Stimulated activated CD8-positive, alpha-beta memory T cell treated with anti-CD3 and anti-CD28 coated beads, Interleukin-15, amount 100 ng/mL, for 4 hours (primary cell): ENCODE measurements at regions not wholly inside any gene's neighbourhood (a gene's known extent, or its start where the extent isn't known, plus 50 kb on each side); places are given as distances from the start of the nearest gene placed in this dataset.

ENCODE experiments used
- DNase-seq, 2 donors: peaks; one replicate each; pipeline ENCODE4 v3.0.0-alpha.2; 2020; ENCODE audit warnings: low read depth in 2 of 2

DNA sequence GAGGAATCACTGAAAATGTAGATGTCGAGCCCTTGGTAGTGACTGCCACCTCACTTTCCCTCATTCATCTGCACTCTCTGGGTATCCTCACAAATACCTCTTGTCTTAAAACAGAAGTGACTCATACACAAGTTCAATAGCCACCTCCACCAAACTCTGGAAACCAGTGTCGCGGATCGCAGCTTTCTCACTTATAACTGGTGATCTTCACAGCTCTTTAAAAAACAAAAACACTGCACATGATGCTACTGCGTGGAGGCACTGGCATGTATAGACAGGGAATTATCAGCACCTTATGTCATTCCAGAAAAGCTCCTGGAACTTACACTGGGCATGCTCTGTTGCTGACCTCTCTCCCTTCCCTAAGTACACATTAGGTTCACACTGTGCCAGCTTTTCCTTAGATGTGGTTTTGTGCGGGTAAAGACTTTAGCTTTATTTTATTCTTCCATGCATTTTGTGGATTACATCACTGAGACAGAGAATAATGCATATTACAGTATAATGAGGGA is 425.5 kb upstream of the CADM1 start:
- no peak for DNase-seq

DNA sequence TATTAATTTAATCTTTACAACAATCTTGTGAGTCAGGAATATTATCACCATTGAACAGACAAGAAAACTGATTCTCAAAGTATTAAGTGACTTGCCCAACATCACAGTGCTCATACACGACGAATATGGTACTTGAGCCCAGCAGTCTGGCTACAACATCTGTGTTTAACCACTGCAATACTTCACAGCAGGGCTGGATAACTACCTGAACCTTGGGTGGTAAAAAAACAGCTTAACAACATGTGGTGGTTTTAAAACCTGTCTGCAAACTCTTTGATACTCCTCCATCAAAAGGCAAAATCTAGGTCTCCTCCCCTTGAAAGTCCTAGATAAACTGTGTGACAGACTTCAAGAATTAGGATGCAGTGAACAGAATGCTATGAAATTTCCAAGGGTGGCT is 424.6 kb upstream of the CADM1 start:
- no peak for DNase-seq

DNA sequence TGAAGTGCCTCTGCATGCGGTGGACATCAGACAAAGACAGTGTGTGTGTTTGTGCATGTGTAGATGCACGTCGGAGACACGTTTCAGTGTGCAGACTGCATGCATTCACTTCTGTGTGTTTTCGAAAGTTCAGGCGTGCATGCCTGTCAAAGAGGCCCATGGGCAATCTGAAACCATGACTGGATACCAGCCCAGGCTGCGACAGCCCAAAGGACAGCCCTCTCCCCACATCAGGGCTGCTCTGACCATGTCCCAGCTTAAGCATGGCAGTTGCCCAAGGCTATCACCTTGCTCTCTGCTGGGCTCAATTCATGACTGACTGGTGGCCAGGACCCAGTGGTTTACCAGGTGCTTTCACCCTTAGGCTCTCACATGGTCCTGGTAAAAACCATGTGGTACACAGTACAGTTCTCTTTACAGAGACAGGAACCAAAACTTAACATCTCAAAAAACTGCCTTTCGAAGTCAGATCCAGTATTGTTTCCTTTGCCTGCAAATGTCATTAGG is 423.7 kb upstream of the CADM1 start:
- DNase-seq: no peak

DNA sequence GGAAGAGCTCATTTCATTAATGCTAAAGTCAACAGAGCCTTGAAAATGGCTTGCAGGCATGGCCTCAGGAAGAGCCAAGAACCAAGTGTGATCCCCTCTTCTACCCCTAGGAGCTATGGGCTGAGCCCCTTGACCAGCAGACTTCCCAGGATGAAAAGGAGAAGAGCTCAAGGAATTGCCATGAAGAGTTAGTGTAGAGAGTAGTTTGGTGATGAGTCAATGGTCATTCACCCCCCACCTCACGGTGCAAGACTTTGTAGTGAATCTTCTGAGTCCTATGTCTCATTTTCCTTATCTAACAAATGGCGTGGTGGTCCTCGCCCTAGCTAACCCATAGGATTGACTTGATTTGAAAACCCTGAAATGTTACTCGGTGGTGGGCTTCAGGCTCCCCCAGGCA is 422.4 kb upstream of the CADM1 start:
- no peak for DNase-seq

DNA sequence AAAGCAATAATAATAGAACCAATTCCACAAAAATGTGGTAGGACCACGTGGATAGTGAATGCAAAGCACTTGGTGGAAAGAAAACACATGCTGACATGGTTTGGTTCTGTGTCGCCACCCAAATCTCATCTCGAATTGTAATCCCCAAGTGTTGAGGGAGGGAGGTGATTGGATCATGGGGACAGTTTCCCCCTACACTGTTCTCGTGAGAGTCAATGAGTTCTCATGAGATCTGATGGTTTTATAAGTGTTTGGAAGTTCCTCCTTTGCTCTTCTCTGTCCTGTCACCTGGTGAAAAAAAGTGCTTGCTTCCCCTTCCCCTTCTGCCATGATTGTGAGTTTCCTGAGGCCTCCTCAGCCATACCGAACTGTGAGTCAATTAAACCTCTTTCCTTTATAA is 421.9 kb upstream of the CADM1 start:
- no peak for DNase-seq

DNA sequence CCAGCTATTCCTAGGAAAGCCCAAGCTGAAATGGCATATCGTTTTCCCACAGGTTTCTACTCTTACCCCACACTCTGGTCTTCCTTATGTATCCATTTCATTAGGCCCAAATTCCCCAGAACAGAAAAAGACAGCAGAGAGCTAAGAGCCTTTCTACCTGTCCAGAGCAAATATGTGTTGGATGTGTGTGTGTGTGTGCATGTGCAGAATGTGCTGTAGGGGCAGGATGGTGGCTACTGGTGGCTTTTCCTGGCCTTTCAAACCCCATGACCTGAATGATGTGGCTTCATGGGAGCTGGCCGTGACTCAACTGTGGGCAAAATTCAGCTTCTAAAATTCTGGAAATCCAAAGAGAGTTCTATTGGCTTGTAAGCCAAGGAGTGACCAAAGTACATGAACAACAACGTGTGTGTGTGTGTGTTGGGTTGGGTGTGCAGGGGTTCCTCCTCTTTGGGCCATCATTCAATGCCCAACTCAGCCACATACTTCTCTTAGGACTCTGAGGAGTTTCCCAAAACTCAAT is 421.4 kb upstream of the CADM1 start:
- DNase-seq: no peak

DNA sequence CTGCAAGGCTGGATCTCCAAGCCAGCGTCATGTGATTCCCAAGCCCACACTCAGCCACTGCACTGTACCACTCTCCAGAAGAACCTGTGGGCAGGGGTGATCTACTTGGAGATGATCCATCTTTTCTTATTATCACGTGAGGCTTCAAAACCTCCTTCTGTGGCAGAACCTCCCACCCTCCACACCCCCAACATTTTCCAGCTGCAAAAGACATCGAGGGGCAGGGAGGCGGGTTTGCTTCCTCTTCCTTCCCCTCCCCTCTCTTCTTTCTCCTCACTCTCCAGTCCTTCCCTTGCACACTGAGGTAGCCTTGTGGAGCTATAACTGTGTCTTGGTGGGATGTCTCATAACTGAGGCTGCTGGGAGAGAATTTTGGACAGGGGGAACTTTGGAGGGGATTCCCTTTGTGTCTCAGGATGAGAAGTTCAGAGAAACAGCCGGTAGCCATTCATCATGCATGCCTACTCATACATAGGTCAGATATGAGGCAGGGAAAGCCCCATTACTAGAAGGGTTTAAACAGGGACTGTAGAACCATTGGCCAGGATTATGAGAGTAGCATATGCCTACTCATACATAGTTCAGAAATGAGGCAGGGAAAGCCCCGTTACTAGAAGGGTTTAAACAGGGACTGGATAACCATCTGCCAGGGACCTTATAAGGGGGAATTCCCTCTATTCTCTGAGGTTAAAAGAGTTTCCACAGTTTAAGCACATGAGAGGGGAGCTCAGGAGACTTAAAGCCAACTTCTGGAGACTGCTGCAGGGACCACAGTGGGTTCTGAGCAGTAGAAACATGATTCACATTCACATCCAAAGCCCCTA is 420.7 kb upstream of the CADM1 start:
- no peak for DNase-seq

DNA sequence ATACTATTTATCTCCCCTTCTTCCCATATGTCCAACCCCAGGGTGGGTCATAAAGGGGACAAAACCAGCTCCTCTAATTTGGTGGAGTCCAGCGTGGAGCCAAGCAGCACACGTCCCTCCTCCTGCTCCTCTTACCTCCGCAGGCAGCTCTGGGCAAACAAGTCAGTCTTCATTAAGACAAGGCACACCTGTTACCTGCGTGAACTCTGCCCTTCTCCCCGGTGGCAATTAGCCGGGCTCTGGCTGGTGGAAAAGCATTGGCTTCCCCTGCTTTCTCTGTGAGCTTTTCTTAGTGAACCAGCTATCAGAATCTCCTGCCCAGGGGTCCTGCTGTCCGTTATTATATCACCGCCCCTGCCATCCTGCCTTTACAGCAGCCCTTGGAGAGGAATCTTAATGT is 418.7 kb upstream of the CADM1 start:
- no peak for DNase-seq

DNA sequence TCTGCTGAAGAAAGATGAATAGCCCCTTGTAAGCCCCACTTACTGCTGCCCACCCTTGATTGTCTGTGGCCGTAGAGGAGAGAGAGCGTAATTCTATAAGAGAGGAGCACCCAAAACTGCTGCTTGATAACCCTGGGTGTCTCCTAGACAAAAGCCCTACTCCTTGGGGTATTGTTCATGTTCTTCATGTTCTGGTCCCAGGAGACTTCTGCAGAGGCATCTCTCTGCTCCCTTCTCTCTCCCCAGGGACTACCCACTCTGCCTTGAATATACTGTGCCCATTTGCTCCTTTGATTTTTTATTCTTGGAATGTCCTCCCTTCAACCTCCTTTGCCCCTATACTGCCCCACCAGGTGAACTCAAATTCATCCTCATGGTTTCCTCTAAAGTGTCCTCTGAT is 417.8 kb upstream of the CADM1 start:
- DNase-seq: no peak

DNA sequence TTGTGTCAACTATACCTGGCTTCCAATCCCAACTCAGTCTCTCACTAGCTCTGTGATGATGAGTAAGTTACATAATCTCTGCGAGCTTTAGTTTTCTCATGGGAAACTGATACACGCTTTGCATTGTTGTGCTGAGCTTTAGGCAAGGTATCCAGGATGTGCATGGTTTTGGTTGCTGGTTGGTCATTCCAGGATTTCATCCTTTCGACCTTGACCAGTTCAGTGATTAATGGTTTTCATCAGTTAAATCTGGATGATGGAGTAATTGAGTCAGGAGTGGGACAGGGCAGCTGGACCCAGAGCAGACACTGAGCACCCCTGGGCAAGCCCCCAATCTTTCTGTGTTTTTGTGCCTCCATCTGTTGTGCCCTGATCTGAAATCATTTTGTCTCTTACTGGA is 417.3 kb upstream of the CADM1 start:
- no peak for DNase-seq

DNA sequence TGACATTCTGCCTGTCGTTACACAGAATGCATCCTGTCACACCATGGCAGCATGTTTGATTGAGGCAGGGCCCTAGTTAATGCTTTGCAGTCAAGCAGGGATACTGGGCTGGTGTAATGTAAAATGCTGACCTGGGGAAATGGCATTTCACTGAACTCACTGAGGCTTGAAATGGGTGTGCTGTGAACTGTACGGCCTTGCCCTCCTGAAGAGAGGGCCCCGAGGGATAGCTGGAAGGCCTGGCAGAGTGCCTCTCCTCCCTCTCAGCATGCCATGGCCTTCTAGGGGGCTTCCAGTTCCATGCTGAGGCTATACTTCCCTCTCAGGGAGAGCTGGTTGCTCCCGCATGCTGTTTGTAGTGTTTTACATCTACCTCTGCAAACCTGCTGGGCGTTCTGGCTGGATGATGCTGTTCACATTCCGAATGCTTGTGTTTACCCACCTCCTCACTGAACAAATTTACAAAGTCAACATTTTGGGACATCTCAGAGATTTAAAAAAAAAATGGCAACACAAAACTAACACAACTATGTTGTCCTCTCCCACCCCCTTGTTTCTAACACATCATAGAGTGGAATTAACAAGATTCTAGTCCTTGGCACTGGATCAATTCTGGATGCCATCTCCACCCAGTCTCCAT is 416.7 kb upstream of the CADM1 start:
- DNase-seq: no peak

DNA sequence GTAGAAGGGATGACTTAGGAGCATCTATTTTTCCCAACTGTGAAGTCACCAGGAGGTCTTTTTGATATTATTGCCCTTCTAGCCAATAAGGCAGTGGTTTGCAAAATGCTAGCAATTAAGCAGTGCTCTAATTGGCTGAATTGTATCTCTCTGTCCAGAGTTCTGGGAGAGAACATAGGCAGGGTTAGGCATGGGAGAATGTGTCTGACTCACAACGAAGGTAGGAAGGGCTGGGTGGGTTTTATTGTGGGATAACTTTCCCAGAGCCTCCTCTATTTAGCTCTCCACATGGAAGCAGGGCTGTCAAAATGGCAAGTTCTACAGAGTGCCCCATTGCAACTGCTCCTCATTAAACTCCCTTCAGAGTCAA is 415.9 kb upstream of the CADM1 start:
- no peak for DNase-seq

DNA sequence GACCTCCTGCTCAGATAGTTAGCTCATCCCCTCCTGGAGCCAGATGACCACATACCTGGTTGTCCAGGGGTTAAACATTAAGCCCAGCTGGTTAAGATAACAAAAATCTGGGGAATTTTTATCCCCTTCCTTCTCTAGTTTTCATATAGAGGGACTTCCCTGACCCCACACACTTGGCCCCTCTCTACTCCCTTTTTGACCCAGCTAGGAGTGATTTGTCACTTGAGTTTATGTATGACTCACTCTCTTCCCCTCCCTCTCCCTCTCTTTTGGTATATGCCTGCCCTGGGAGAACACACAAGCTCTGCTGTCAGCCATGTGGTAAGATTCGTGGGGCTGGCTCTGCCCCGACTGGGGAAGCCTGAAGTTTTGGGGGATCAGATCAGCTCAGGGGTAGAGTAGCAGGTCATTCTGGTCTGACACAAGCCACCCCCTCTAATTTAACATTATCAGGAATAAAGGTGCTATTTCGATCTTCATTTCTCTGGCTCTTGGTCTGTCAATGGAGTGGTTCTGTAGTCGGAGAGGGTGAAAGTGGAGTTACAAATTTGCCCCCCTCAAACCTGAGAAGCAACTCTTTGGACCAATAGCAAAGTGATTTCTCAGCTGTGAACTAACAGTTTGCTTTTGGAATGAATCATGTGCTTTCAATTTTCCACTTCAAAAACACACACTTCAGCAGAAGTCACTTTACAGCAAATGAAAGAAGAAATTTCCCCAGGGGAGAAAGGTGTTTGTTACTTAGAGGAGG is 415.3 kb upstream of the CADM1 start:
- DNase-seq: no peak

DNA sequence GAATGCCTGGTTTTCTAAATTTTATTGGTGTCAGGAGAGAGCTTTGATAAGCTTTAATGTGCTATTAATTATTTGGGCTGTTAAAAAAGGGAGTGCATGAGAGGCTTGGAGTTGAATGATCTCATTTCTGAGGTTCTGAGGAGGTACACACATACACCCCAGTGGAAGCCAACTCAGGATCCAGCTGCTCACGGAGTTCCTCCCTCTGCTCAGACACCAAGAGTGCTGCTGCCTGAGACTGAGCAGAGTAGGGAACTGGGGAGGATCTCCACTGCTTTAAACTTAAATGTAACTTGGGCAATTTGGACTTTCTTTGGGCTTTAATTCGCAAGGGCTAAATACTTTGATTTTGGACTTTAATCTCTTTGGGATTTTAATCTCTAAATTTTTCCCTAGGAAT is 414.4 kb upstream of the CADM1 start:
- no peak for DNase-seq

DNA sequence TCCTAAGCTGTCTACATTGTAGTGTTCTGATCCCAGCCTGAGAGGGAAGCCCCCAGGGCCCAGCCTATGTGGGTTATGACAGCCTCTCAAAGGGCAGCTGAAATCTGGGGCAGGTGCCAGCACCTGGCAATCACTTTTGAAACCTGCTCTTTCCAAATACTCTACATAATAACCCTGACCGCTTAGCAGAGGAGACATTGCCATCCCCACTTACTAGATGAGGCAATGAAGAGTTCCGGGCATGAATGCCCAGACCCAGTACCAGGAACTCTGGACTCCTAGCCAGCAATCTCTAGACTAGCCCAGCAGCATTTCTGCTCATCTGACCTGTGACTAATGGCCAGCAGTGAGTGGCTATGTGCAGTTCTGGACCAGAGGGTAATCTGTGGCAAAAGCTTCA is 412.4 kb upstream of the CADM1 start:
- no peak for DNase-seq

DNA sequence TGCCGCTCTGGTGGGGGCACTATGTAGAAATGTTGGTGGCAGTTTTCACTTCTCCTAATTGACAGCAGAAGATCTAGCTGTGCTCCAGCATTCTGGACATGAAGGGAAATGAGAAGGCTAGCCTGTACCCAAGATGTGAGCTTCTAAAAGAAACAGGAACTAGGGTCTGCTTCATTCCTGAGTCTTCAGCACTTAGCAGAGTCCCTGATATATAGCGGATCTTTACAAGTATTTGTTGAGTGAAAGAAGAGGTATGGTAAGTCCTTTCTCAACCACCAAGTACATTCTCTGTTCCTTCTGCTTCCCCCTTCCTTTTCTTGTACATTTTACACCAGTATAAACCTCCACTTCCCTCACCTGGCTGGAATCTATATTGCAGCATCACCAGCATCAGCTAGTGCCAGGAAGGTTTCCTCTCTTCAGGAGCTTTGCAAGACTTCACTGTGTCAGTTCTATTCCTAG is 408.3 kb upstream of the CADM1 start:
- no peak for DNase-seq

DNA sequence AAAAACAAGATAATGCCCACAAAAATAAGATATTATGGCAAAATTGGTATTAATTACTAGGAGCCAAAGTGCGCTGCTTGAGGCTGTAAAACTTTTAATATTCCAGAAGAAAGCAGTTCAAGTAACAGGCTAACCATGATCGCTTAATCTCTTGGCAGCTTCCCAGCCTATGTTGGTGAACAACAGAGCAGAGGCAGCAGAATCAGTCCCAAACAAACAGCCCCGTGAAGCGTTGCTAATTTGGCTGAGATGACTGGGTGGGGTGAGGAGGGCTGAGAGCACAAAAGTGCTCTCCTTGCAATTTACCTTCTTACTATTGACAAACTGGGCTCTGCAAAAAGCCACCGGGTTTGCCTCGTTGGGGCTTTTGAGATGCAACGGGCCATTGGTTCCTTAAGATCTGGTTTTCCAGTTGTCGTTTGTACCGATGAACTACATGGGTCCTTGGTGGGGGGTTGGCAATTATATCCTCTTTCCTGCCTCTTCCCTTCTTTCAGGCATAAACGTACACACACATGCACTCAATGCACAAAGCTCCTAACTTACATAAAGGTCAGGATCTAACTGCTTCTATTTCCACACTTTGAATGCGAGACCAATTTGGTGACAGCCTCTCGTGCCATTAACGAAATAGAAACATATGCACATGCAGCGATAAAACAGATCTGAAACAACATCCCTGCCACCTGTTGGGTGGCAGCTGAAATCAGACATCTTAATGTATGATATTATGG is 407.6 kb upstream of the CADM1 start:
- no peak for DNase-seq

DNA sequence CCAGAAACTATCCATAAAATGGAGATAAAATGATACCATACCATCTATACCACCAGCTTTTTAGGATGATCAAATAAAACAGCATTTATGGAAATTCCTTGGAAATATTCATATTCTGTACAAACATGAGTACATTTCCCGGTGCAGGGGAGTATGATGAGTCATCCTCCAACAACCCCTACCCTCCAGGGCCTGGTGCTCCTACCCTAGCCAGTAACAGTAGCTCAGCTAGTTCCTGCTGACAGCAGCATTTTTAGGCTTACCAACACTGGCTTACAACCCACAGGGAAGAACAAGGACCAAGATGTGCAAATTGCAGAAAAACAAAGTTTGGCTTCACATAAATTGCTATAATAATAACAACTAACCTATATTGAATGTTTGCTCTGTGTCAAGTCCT is 406.2 kb upstream of the CADM1 start:
- DNase-seq: no peak

DNA sequence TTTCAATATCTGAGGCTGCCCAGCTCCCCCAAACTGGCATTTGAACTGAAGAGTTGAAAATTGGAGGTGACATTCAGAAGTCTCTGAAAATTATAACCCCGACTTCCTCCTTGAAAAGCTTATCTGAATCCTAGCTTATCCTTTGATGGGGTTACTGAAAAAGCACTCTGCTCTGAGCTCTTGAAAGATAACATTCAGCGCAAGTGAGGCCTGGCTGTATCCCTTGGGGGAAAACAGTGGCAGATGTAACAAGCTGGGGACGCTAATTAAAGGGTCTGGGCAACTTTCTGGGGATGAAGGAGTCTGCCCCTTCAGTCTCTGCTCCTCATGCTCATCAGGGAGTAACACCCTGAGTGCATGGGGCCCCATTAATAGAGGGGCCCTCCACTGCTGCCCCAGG is 402.0 kb upstream of the CADM1 start:
- no peak for DNase-seq

DNA sequence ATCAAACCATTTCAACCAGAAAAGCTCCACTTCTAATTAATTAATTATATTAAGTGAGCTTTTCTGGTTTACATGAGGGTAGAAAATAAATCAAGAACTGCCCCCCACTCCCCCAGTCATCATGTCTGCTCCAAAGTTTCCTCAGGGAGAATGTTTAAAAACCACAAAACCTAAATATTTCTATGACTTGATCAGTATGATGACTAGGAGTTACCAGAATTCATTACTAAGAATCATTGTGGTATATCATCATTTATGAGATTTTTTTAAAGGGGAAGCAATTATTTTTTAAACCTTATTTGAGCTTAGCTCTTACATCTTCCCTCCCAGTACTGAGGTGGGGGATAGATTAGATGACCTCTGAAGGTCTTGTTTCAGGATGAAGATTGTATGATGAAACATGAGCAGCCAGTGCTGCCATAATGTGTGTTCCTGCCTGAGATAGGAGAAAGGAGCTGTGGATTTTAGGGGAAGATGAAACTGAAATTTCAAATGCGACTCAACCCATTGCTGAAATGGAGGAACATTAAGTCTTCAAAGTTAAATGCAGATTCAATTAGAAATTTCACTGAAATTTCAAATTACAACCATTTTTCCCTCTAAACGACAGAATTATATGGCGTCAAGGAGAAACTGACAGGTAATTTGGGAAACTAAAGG is 401.3 kb upstream of the CADM1 start:
- no peak for DNase-seq

DNA sequence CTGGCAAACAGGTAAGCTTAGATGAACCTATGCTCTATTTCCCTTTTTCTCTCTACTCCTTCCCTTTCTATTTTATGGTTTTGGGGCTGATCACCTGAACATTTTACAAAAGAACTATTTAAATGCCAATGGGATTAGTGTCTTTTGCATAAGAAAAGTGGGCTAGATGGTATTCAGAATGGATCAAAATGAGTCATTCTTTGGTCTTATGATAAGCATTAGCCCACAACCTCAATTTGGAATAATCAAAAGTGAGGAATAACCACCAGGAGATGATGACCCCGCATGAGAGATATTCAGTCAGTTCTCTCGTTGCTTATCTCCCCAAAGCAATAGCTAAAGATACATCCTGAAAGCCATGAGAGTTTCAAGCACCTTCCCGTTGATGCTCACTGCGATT is 399.0 kb upstream of the CADM1 start:
- no peak for DNase-seq
